Cardiac muscle cell (in vitro differentiated cells and primary cell): ENCODE measurements at regions not wholly inside any gene's neighbourhood (a gene's known extent, or its start where the extent isn't known, plus 50 kb on each side); places are given as distances from the start of the nearest gene placed in this dataset.

Source experiments
- DNase-seq, 2 donors: peaks; one replicate each; pipeline versions ENCODE4 v3.0.0 to v3.0.0-alpha.2; 2010 to 2017; ENCODE audit warnings: low read depth in 1 of 2, low spot score in 1 of 2
- H3K27ac ChIP-seq: fragments of 200-600 bp; sonication (generic); 2 replicates; pipeline ENCODE4 v1.5.1; 2016
- H3K27me3 ChIP-seq: fragments of 200-600 bp; sonication (generic); 2 replicates; pipeline ENCODE4 v1.6.0; 2016; ENCODE audit warnings: control low read depth
- H3K36me3 ChIP-seq: fragments of 200-600 bp; sonication (generic); 2 replicates; pipeline ENCODE4 v1.5.1; 2016; ENCODE audit warnings: control low read depth
- H3K4me1 ChIP-seq: fragments of 200-600 bp; sonication (generic); 2 replicates; pipeline ENCODE4 v1.8.1; 2017; ENCODE audit warnings: low read depth, mild to moderate bottlenecking, mixed run types
- H3K4me3 ChIP-seq: fragments of 200-600 bp; sonication (generic); 2 replicates; pipeline ENCODE4 v1.5.1; 2016; ENCODE audit warnings: mild to moderate bottlenecking
- H3K9me3 ChIP-seq: fragments of 200-600 bp; sonication (generic); 2 replicates; pipeline ENCODE4 v1.5.1; 2017; ENCODE audit warnings: low read depth, mild to moderate bottlenecking, control low read depth
- TF ChIP-seq, protein P1 (sequence below): IDR thresholded peaks from 2 replicates; pipeline ENCODE4 v1.5.1; 2012; ENCODE audit warnings: low read depth, mild to moderate bottlenecking, low read length

GRCh38 chr6:15752820-15753219 lies 90.0 kb upstream of the DTNBP1 start:
- no peaks in the 10 kb centered on the region for H3K4me1 ChIP-seq
- H3K4me3 ChIP-seq, result no peak overlapping the region
- H3K27me3 ChIP-seq, result no peaks in the 10 kb centered on the region
- peak; percentile 37 to 46 for DNase-seq
- no peaks in the 10 kb centered on the region for H3K36me3 ChIP-seq
- TF ChIP-seq, protein P1, sequence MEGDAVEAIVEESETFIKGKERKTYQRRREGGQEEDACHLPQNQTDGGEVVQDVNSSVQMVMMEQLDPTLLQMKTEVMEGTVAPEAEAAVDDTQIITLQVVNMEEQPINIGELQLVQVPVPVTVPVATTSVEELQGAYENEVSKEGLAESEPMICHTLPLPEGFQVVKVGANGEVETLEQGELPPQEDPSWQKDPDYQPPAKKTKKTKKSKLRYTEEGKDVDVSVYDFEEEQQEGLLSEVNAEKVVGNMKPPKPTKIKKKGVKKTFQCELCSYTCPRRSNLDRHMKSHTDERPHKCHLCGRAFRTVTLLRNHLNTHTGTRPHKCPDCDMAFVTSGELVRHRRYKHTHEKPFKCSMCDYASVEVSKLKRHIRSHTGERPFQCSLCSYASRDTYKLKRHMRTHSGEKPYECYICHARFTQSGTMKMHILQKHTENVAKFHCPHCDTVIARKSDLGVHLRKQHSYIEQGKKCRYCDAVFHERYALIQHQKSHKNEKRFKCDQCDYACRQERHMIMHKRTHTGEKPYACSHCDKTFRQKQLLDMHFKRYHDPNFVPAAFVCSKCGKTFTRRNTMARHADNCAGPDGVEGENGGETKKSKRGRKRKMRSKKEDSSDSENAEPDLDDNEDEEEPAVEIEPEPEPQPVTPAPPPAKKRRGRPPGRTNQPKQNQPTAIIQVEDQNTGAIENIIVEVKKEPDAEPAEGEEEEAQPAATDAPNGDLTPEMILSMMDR, result peak; percentile 31
- no peaks in the 10 kb centered on the region for H3K9me3 ChIP-seq
- H3K27ac ChIP-seq, result no peak overlapping the region

- Histone ChIP-seq H3K36me3 (no peaks in the 10 kb centered on the region), H3K27ac (no peak overlapping the region), H3K4me3 (no peak overlapping the region), H3K4me1 (no peaks in the 10 kb centered on the region), H3K27me3 (no peaks in the 10 kb centered on the region), H3K9me3 (no peaks in the 10 kb centered on the region)
- no peak for DNase-seq
- TF ChIP-seq, protein P1, result no peak
These were observed 89.0 kb upstream of the DTNBP1 start for GRCh38 chr6:15751721-15752350.

DNA sequence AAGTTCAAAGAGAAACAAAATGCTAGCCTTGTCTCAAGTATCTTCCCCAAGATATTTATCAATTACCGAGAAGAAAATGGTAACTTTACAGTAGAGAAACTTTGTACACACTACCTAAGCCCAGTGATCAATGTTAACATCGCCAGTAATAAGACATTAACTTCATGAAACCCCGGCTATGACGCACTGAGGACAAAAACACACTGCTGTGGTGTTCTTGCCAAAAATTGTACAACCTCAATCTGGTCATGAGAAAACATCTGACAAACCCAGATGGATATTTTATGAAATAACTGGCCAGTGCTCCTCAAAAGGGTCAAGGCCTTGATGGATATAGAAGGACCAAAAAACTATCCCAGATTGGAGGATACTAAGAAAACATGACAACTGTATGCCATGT lies 85.5 kb upstream of the DTNBP1 start:
- Histone ChIP-seq H3K36me3 (no peaks in the 10 kb centered on the region), H3K9me3 (no peaks in the 10 kb centered on the region), H3K4me1 (no peaks in the 10 kb centered on the region), H3K27ac (no peak overlapping the region), H3K4me3 (no peak overlapping the region), H3K27me3 (no peaks in the 10 kb centered on the region)
- no peak for DNase-seq
- TF ChIP-seq, protein P1, result no peak

- Histone ChIP-seq H3K4me3 (no peak overlapping the region), H3K27ac (no peak overlapping the region), H3K9me3 (no peaks in the 10 kb centered on the region), H3K36me3 (no peaks in the 10 kb centered on the region), H3K4me1 (no peaks in the 10 kb centered on the region), H3K27me3 (no peaks in the 10 kb centered on the region)
- no peak for DNase-seq
- TF ChIP-seq, protein P1, result no peak
These were observed 84.6 kb upstream of the DTNBP1 start for GRCh38 chr6:15747354-15747883.

- TF ChIP-seq, protein P1, result no peak
- no peak for DNase-seq
These were observed 83.0 kb upstream of the DTNBP1 start for GRCh38 chr6:15745781-15746180.

More at GRCh38 chr6:15745781-15746180, 83.0 kb upstream of the DTNBP1 start:
- Histone ChIP-seq H3K4me3 (no peak overlapping the region), H3K9me3 (no peaks in the 10 kb centered on the region), H3K27me3 (no peaks in the 10 kb centered on the region), H3K36me3 (no peaks in the 10 kb centered on the region), H3K4me1 (no peaks in the 10 kb centered on the region), H3K27ac (no peak overlapping the region)
